IPS-NIHi7 (cell line): ENCODE measurements at regions not wholly inside any gene's neighbourhood (a gene's known extent, or its start where the extent isn't known, plus 50 kb on each side); places are given as distances from the start of the nearest gene placed in this dataset.
"Not testable (repeated sequence)": the region's sequence is repeated elsewhere in the genome, so short reads cannot be mapped to it uniquely, and the experiment has no call there.

Experiments used
- DNase-seq: peaks from one replicate; pipeline ENCODE4 v3.0.0; 2012; ENCODE audit warnings: mixed read lengths; ENCODE audit errors: extremely low spot score

DNA sequence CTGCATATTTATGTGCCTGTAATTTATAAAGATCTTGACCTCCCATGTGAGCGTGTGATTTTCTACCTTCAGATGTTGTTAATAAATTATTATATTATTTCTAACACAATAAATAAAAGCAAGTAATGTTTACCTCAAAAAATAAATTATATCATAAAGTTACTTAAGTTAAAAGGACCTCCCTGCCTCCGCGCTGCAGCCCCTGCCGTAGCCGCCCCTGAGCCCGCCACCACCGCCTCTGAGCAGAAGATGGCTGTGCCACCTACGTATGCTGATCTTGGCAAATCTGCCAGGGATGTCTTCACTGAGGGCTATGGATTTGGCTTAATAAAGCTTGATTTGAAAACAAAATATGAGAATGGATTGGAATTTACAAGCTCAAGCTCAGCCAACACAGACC, 119.6 kb upstream of the BRWD3 start:
- no peak for DNase-seq

DNA sequence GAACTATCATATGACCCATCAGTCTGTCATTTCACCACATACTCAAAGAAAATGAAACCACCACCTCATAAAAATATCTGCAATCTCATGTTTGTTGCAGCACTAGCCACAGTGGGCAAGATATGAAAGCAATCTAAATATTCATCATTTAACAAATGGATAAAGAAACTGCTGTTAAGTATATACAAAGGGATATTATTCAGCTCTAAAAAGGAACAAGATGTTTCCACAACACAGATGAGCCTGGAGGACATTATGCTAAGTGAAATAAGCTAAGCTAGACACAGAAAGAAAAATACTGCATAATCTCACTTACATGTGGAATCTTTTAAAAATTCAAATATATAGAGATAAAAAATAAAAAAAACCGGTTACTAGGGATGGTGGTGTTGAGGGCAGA, 108.2 kb upstream of the BRWD3 start:
- no peak for DNase-seq

DNA sequence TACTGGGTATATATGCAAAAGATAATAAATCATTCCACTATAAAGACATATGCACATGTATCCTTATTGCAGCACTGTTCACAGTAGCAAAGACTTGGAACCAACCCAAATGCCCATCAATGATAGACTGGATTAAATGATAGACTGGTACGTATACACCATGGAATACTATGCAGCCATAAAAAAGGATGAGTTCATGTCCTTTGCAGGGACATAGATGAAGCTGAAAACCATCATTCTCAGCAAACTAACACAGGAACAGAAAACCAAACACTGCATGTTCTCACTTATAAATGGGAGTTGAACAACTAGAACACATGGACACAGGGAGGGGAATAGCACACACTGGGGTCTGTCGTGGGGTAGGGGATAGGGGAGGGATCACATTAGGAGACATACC, 102.7 kb upstream of the BRWD3 start:
- not testable (repeated sequence) for DNase-seq

DNA sequence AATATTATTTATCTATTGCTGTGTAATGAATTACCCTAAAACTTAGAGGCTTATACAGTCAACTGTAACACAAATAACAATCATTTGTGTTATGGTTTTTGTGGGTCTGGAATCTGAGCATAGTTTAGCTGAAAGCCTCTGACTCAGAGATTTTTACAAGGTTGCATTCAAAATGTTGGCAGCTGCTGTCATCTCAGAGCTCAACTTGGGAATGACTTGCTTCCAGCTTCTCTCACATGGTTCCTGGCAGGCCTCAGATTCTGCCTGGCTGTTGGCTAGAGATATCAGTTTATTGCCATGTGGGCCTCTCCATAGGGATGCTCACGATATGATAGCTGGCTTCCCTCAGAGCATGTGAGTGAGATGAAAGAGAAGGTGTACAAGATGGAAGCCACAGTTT, 70.2 kb upstream of the BRWD3 start:
- no peak for DNase-seq

DNA sequence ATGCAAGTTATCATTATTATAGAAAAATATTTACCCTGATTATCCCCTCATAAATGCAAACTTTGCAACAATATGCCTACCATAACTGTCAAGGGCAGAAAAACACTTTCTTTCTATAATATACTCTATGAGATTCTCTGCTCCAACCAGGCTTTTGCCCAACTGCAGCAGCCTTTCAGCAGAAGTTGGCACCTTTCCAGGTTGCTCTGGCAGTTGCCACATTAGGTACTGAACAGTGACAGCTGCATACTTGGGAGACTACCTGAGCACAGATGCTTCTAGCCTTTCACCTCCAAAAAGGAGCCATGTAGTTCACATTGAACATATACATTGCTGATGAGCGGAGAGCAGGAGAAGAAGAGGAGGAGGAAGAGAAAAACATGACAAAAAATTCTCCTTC, 69.5 kb upstream of the BRWD3 start:
- no peak for DNase-seq

DNA sequence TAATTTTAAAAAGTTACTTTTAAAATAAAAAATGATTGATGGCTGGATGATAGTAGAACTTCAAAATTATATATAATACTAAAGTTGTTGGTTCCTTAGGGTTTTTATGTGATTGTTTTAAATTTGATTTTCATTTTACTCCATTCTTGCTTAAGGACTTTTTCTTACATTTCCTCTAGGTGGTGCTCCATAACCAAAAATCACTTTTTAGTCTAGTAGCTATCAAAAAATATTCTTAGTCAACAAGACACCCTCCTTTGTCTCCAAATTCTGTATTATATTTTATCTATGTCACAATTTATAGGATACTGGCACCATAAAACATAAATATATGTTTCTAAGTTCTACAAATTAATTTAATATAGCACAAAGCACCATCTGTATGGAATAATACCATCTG, 67.2 kb upstream of the BRWD3 start:
- peak; percentile 9 for DNase-seq
